ENCODE measurements at regions not wholly inside any gene's neighbourhood (a gene's known extent, or its start where the extent isn't known, plus 50 kb on each side); places are given as distances from the start of the nearest gene placed in this dataset.

DNA sequence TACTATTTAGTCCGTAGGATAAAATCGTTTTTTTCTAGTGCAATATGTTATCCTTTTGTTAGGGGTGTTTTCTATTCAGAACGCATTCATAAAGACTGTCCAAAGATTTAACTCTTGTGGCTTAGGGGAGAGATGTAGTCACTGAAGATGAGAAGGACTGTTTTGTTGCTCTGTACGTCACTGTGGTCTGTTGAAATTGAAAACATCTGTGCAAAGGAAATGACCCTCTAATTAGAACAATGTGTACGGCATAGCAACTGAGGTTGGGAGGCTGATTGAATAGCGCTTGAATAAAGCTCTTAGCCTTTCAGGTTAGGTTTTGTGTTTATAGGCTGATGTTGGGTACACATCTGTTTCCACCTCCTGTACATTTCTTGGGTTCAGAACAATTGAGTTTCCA lies 453.4 kb upstream of the AKR1E2 start:
- TF ChIP-seq EP300 (IDR thresholded peaks at IDR 0.05) (no peak), POLR2A (IDR thresholded peaks at IDR 0.05) (no peak)
- TF ChIP-seq, protein P1, sequence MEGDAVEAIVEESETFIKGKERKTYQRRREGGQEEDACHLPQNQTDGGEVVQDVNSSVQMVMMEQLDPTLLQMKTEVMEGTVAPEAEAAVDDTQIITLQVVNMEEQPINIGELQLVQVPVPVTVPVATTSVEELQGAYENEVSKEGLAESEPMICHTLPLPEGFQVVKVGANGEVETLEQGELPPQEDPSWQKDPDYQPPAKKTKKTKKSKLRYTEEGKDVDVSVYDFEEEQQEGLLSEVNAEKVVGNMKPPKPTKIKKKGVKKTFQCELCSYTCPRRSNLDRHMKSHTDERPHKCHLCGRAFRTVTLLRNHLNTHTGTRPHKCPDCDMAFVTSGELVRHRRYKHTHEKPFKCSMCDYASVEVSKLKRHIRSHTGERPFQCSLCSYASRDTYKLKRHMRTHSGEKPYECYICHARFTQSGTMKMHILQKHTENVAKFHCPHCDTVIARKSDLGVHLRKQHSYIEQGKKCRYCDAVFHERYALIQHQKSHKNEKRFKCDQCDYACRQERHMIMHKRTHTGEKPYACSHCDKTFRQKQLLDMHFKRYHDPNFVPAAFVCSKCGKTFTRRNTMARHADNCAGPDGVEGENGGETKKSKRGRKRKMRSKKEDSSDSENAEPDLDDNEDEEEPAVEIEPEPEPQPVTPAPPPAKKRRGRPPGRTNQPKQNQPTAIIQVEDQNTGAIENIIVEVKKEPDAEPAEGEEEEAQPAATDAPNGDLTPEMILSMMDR (IDR thresholded peaks at IDR 0.05): no peak
